DND-41 (cell line): ENCODE measurements at regions not wholly inside any gene's neighbourhood (a gene's known extent, or its start where the extent isn't known, plus 50 kb on each side); places are given as distances from the start of the nearest gene placed in this dataset.

Experiments
- EZH2 ChIP-seq: IDR thresholded peaks from 3 replicates; pipeline ENCODE4 v1.6.1; 2012; ENCODE audit warnings: borderline replicate concordance, low read depth, mild to moderate bottlenecking, moderate library complexity, low read length, inconsistent platforms; ENCODE audit not compliant: severe bottlenecking
- TF ChIP-seq, protein P1 (sequence below): IDR thresholded peaks from 2 replicates; pipeline ENCODE4 v1.5.1; 2012; ENCODE audit warnings: borderline replicate concordance, low read length, moderate library complexity, mild to moderate bottlenecking; ENCODE audit not compliant: poor library complexity, severe bottlenecking; ENCODE audit errors: extremely low read depth

DNA sequence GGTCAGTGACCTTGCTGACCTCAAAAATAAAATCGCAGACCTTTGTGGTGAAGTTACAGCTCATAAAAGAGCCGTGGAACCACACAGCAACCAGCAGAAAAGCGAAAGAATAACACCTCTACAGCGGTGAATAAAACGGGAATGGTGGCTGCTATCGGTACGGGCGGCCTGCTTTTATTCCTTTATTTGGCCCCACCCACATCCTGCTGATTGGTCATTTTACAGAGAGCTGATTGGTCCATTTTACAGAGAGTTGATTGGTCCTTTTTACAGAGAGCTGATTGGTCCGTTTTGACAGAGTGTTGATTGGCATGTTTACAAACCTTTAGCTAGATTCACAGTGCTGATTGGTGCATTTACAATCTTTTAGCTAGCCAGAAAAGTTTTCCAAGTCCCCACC, 80.7 kb upstream of the ATP10A start:
- TF ChIP-seq, protein P1, sequence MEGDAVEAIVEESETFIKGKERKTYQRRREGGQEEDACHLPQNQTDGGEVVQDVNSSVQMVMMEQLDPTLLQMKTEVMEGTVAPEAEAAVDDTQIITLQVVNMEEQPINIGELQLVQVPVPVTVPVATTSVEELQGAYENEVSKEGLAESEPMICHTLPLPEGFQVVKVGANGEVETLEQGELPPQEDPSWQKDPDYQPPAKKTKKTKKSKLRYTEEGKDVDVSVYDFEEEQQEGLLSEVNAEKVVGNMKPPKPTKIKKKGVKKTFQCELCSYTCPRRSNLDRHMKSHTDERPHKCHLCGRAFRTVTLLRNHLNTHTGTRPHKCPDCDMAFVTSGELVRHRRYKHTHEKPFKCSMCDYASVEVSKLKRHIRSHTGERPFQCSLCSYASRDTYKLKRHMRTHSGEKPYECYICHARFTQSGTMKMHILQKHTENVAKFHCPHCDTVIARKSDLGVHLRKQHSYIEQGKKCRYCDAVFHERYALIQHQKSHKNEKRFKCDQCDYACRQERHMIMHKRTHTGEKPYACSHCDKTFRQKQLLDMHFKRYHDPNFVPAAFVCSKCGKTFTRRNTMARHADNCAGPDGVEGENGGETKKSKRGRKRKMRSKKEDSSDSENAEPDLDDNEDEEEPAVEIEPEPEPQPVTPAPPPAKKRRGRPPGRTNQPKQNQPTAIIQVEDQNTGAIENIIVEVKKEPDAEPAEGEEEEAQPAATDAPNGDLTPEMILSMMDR: no peak
- TF ChIP-seq EZH2: no peak
